ENCODE measurements at regions not wholly inside any gene's neighbourhood (a gene's known extent, or its start where the extent isn't known, plus 50 kb on each side); places are given as distances from the start of the nearest gene placed in this dataset.
"Not testable (repeated sequence)": the region's sequence is repeated elsewhere in the genome, so short reads cannot be mapped to it uniquely, and the experiment has no call there.

- no peak for TF ChIP-seq TAF1 (IDR thresholded peaks at IDR 0.05; ENCODE audit: low read depth, low read length)
- TF ChIP-seq POLR2A (IDR thresholded peaks at IDR 0.05; ENCODE audit: low read depth, low read length), result no peak
- no peak for TF ChIP-seq POLR2AphosphoS5 (IDR thresholded peaks at IDR 0.05; ENCODE audit: low read depth, low read length)
- TF ChIP-seq SPI1 (IDR thresholded peaks at IDR 0.05; ENCODE audit: low read depth, low read length), result no peak
- no peak for TF ChIP-seq POU2F2 (IDR thresholded peaks at IDR 0.05; ENCODE audit: low read depth, low read length)
- TF ChIP-seq PAX5 (IDR thresholded peaks at IDR 0.05; ENCODE audit: insufficient read depth, low read length, severe bottlenecking), result no peak
- FAIRE-seq (no peak), DNase-seq (ENCODE audit: insufficient read length, low spot score) (no peak)
These were observed 155.2 kb upstream of the KCNG1 start for GRCh38 chr20:51178153-51178552.

GRCh38 chr20:51176876-51177275 lies 154.0 kb upstream of the KCNG1 start:
- DNase-seq (ENCODE audit: insufficient read length, low spot score) (no peak), FAIRE-seq (no peak)
- TF ChIP-seq POLR2AphosphoS5 (IDR thresholded peaks at IDR 0.05; ENCODE audit: low read depth, low read length) (no peak), POU2F2 (IDR thresholded peaks at IDR 0.05; ENCODE audit: low read depth, low read length) (no peak), TAF1 (IDR thresholded peaks at IDR 0.05; ENCODE audit: low read depth, low read length) (no peak), POLR2A (IDR thresholded peaks at IDR 0.05; ENCODE audit: low read depth, low read length) (no peak), SPI1 (IDR thresholded peaks at IDR 0.05; ENCODE audit: low read depth, low read length) (no peak), PAX5 (IDR thresholded peaks at IDR 0.05; ENCODE audit: insufficient read depth, low read length, severe bottlenecking) (no peak)

GRCh38 chr20:51176446-51176845 lies 153.5 kb upstream of the KCNG1 start:
- TF ChIP-seq PAX5 (IDR thresholded peaks at IDR 0.05; ENCODE audit: insufficient read depth, low read length, severe bottlenecking) (no peak), POLR2A (IDR thresholded peaks at IDR 0.05; ENCODE audit: low read depth, low read length) (no peak)
- FAIRE-seq (no peak), DNase-seq (ENCODE audit: insufficient read length, low spot score) (no peak)

- DNase-seq (ENCODE audit: insufficient read length, low spot score), result no peak
- FAIRE-seq, result no peak
- TF ChIP-seq SPI1 (IDR thresholded peaks at IDR 0.05; ENCODE audit: low read depth, low read length), result no peak
- no peak for TF ChIP-seq POLR2A (IDR thresholded peaks at IDR 0.05; ENCODE audit: low read depth, low read length)
- no peak for TF ChIP-seq POLR2AphosphoS5 (IDR thresholded peaks at IDR 0.05; ENCODE audit: low read depth, low read length)
- no peak for TF ChIP-seq TAF1 (IDR thresholded peaks at IDR 0.05; ENCODE audit: low read depth, low read length)
- no peak for TF ChIP-seq POU2F2 (IDR thresholded peaks at IDR 0.05; ENCODE audit: low read depth, low read length)
- no peak for TF ChIP-seq PAX5 (IDR thresholded peaks at IDR 0.05; ENCODE audit: insufficient read depth, low read length, severe bottlenecking)
These were observed 152.8 kb upstream of the KCNG1 start for GRCh38 chr20:51175724-51176123.

- FAIRE-seq (no peak), DNase-seq (ENCODE audit: insufficient read length, low spot score) (no peak)
- TF ChIP-seq POLR2AphosphoS5 (IDR thresholded peaks at IDR 0.05; ENCODE audit: low read depth, low read length) (no peak), PAX5 (IDR thresholded peaks at IDR 0.05; ENCODE audit: insufficient read depth, low read length, severe bottlenecking) (no peak), POU2F2 (IDR thresholded peaks at IDR 0.05; ENCODE audit: low read depth, low read length) (no peak), SPI1 (IDR thresholded peaks at IDR 0.05; ENCODE audit: low read depth, low read length) (no peak), POLR2A (IDR thresholded peaks at IDR 0.05; ENCODE audit: low read depth, low read length) (no peak), TAF1 (IDR thresholded peaks at IDR 0.05; ENCODE audit: low read depth, low read length) (no peak)
These were observed 152.2 kb upstream of the KCNG1 start for GRCh38 chr20:51175156-51175555.

GRCh38 chr20:51174536-51174935 lies 151.6 kb upstream of the KCNG1 start:
- no peak for DNase-seq (ENCODE audit: insufficient read length, low spot score)
- no peak for TF ChIP-seq SPI1 (IDR thresholded peaks at IDR 0.05; ENCODE audit: low read depth, low read length)
- no peak for TF ChIP-seq POU2F2 (IDR thresholded peaks at IDR 0.05; ENCODE audit: low read depth, low read length)
- FAIRE-seq, result no peak

- no peak for DNase-seq (ENCODE audit: insufficient read length, low spot score)
- FAIRE-seq, result no peak
- TF ChIP-seq TAF1 (IDR thresholded peaks at IDR 0.05; ENCODE audit: low read depth, low read length) (no peak), PAX5 (IDR thresholded peaks at IDR 0.05; ENCODE audit: insufficient read depth, low read length, severe bottlenecking) (no peak), POU2F2 (IDR thresholded peaks at IDR 0.05; ENCODE audit: low read depth, low read length) (no peak), SPI1 (IDR thresholded peaks at IDR 0.05; ENCODE audit: low read depth, low read length) (no peak), POLR2A (IDR thresholded peaks at IDR 0.05; ENCODE audit: low read depth, low read length) (no peak), POLR2AphosphoS5 (IDR thresholded peaks at IDR 0.05; ENCODE audit: low read depth, low read length) (no peak)
These were observed 149.9 kb upstream of the KCNG1 start for GRCh38 chr20:51172558-51173428.

- TF ChIP-seq POLR2AphosphoS5 (IDR thresholded peaks at IDR 0.05; ENCODE audit: low read depth, low read length) (no peak), TAF1 (IDR thresholded peaks at IDR 0.05; ENCODE audit: low read depth, low read length) (no peak), POU2F2 (IDR thresholded peaks at IDR 0.05; ENCODE audit: low read depth, low read length) (no peak), POLR2A (IDR thresholded peaks at IDR 0.05; ENCODE audit: low read depth, low read length) (no peak), SPI1 (IDR thresholded peaks at IDR 0.05; ENCODE audit: low read depth, low read length) (no peak), PAX5 (IDR thresholded peaks at IDR 0.05; ENCODE audit: insufficient read depth, low read length, severe bottlenecking) (no peak)
- FAIRE-seq, result no peak
- no peak for DNase-seq (ENCODE audit: insufficient read length, low spot score)
These were observed 148.2 kb upstream of the KCNG1 start for GRCh38 chr20:51171141-51171540.

- FAIRE-seq (no peak), DNase-seq (ENCODE audit: insufficient read length, low spot score) (no peak)
- TF ChIP-seq SPI1 (IDR thresholded peaks at IDR 0.05; ENCODE audit: low read depth, low read length) (no peak), TAF1 (IDR thresholded peaks at IDR 0.05; ENCODE audit: low read depth, low read length) (no peak)
These were observed 146.9 kb upstream of the KCNG1 start for GRCh38 chr20:51169813-51170212.

- not testable (repeated sequence) for FAIRE-seq
These were observed 145.0 kb upstream of the KCNG1 start for GRCh38 chr20:51167911-51168310.

More at GRCh38 chr20:51167911-51168310, 145.0 kb upstream of the KCNG1 start:
- not testable (repeated sequence) for DNase-seq (ENCODE audit: insufficient read length, low spot score)
